MM.1S (cell line): ENCODE measurements at regions not wholly inside any gene's neighbourhood (a gene's known extent, or its start where the extent isn't known, plus 50 kb on each side); places are given as distances from the start of the nearest gene placed in this dataset.

Experiments
- DNase-seq: peaks from one replicate; pipeline ENCODE4 v3.0.0-alpha.2; 2015
- H2AFZ ChIP-seq: fragments of 300-600 bp; sonication (generic); 2 replicates; pipeline ENCODE4 v1.6.0; 2016; ENCODE audit warnings: antibody characterized with exemption, low read length
- H3F3A ChIP-seq: fragments of 300-600 bp; sonication (generic); 2 replicates; pipeline ENCODE4 v1.6.1; 2016; ENCODE audit warnings: mild to moderate bottlenecking, antibody characterized with exemption, low read length, moderate library complexity, mixed read lengths; ENCODE audit not compliant: insufficient read depth
- H3K27ac ChIP-seq: fragments of 300-600 bp; sonication (generic); 2 replicates; pipeline ENCODE4 v1.5.1; 2016; ENCODE audit warnings: mild to moderate bottlenecking, low read length
- H3K27me3 ChIP-seq: fragments of 300-600 bp; sonication (generic); replicated peaks from 2 replicates; pipeline ENCODE4 v1.6.0; 2016; ENCODE audit warnings: low read length; ENCODE audit not compliant: insufficient read depth
- H3K36me3 ChIP-seq: fragments of 300-600 bp; sonication (generic); replicated peaks from 2 replicates; pipeline ENCODE4 v1.6.1; 2016; ENCODE audit warnings: mild to moderate bottlenecking, low read length, mixed read lengths; ENCODE audit not compliant: insufficient read depth
- H3K4me1 ChIP-seq: fragments of 300-600 bp; sonication (generic); 2 replicates; pipeline ENCODE4 v1.6.1; 2016; ENCODE audit warnings: low read length, mixed read lengths
- H3K4me2 ChIP-seq: fragments of 300-600 bp; sonication (generic); 2 replicates; pipeline ENCODE4 v1.6.0; 2016; ENCODE audit warnings: low read depth, low read length
- H3K4me3 ChIP-seq: fragments of 300-600 bp; sonication (generic); 2 replicates; pipeline ENCODE4 v1.5.1; 2016; ENCODE audit warnings: low read length, mixed read lengths
- H3K79me2 ChIP-seq: fragments of 300-600 bp; sonication (generic); 2 replicates; pipeline ENCODE4 v1.6.1; 2016; ENCODE audit warnings: mixed run types, low read length, mixed read lengths
- H3K9ac ChIP-seq: fragments of 300-600 bp; sonication (generic); 2 replicates; pipeline ENCODE4 v1.6.1; 2016; ENCODE audit warnings: low read length, mixed read lengths
- H3K9me2 ChIP-seq: fragments of 300-600 bp; sonication (generic); replicated peaks from 2 replicates; pipeline ENCODE4 v1.6.1; 2016; ENCODE audit warnings: mild to moderate bottlenecking, low read length, mixed read lengths; ENCODE audit not compliant: insufficient read depth
- H3K9me3 ChIP-seq: fragments of 300-600 bp; sonication (generic); replicated peaks from 2 replicates; pipeline ENCODE4 v1.6.1; 2016; ENCODE audit warnings: mild to moderate bottlenecking, low read length, mixed read lengths; ENCODE audit not compliant: insufficient read depth
- H4K20me1 ChIP-seq: fragments of 300-600 bp; sonication (generic); 2 replicates; pipeline ENCODE4 v1.6.1; 2016; ENCODE audit warnings: mild to moderate bottlenecking, low read length, moderate library complexity, mixed read lengths; ENCODE audit not compliant: insufficient read depth
- CTCF ChIP-seq: fragments of 300-600 bp; sonication (generic); IDR thresholded peaks from 2 replicates; pipeline ENCODE4 v1.5.1; 2016; ENCODE audit warnings: antibody characterized with exemption, low read length, mixed read lengths
- EZH2 ChIP-seq: fragments of 300-600 bp; sonication (generic); optimal IDR thresholded peaks from 2 replicates; pipeline ENCODE3; 2017; ENCODE audit warnings: low read depth, mild to moderate bottlenecking, antibody characterized with exemption, low read length, mixed read lengths
- EZH2phosphoT487 ChIP-seq: fragments of 300-600 bp; sonication (generic); IDR thresholded peaks from 2 replicates; pipeline ENCODE4 v1.6.1; 2018; ENCODE audit warnings: antibody characterized with exemption, low read length

DNA sequence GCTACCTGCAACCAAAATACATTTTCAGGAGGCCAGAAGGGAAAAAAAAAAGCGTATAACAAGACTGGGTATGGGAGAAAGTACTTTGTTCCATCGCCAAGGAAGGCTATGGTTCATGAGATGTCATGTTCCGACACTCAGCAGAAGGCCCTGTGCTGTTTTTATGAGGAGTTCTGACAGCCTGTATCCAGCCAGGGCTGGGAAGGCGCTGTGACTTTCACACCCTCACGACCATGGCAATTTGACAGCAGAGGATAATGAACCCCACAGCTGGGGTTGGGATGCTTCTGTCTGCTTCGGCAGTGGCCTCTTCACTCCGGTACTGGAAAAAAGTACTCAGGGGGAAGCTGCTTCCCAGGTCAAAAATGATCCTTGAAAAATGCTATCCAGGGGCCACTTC lies 154.4 kb downstream of the PRELID2 start:
- Histone ChIP-seq H3K27ac (no peak overlapping the region), H3K79me2 (no peaks in the 10 kb centered on the region), H3K9me3 (no peaks in the 10 kb centered on the region), H3K9me2 (no peaks in the 10 kb centered on the region), H3K4me3 (no peak overlapping the region), H3K36me3 (no peaks in the 10 kb centered on the region), H3K9ac (no peak overlapping the region), H3K4me2 (no peak overlapping the region), H3F3A (no peaks in the 10 kb centered on the region), H3K4me1 (peaks cover 4% of the 10 kb centered on the region; the same call in 1 of the 2 replicates), H2AFZ (no peak overlapping the region), H4K20me1 (no peaks in the 10 kb centered on the region), H3K27me3 (no peaks in the 10 kb centered on the region)
- no peak for DNase-seq
- TF ChIP-seq EZH2phosphoT487 = no peak
- TF ChIP-seq EZH2 = no peak
- TF ChIP-seq CTCF = no peak

DNA sequence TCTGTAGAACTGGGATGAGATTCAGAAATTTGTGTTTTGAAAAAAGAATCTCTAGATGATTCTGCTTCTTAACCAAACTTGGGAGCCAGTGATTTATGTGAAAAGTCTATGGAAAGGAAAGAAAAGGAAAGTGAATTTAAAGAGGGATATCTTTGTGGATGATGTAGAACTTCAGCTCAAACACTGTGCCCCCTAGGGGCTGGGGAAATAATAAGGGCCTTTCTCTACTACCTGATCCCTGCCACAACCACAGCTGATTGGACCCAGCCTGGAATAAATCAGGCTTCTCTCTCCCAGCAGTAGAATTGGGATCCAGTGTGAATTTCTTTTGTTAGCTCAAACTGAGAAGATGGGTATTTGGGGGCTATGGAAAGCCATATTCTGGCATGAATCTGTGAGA lies 155.0 kb downstream of the PRELID2 start:
- Histone ChIP-seq H3F3A (no peaks in the 10 kb centered on the region), H3K4me3 (no peak overlapping the region), H2AFZ (no peak overlapping the region), H3K79me2 (no peaks in the 10 kb centered on the region), H3K4me2 (no peak overlapping the region), H3K4me1 (peaks cover 4% of the 10 kb centered on the region; the same call in 1 of the 2 replicates), H3K9me2 (no peaks in the 10 kb centered on the region), H3K9me3 (no peaks in the 10 kb centered on the region), H4K20me1 (no peaks in the 10 kb centered on the region), H3K36me3 (no peaks in the 10 kb centered on the region), H3K9ac (no peak overlapping the region), H3K27ac (no peak overlapping the region), H3K27me3 (no peaks in the 10 kb centered on the region)
- DNase-seq = peak; percentile 11
- TF ChIP-seq EZH2phosphoT487 (no peak), CTCF (peak; percentile 31; the same call in 1 of the 2 replicates)

DNA sequence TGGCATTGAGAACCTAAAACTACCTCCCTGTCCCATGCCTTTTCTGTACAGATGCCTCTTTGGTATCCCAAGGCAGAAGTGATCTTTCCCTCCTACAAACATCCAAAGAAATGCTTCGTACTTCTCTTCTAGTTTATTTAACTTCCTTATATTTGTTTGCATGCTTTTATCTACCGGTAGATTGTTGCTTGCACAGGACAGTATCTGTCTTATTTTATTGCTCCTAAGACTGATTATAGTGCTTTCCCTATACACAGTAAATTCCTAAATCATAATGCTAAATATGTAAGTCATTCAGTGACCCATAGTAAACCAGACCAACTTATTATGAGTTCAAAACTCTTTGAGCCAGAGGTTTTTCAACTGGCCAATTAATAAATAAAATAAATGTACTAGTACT lies 156.9 kb downstream of the PRELID2 start:
- Histone ChIP-seq H4K20me1 (no peaks in the 10 kb centered on the region), H3K9ac (no peak overlapping the region), H3K27me3 (no peaks in the 10 kb centered on the region), H3K4me1 (peaks cover 4% of the 10 kb centered on the region; the same call in 1 of the 2 replicates), H3K9me2 (no peaks in the 10 kb centered on the region), H3K4me2 (no peak overlapping the region), H3K9me3 (no peaks in the 10 kb centered on the region), H3K4me3 (no peak overlapping the region), H3K79me2 (no peaks in the 10 kb centered on the region), H3F3A (no peaks in the 10 kb centered on the region), H3K27ac (no peak overlapping the region), H2AFZ (no peak overlapping the region), H3K36me3 (no peaks in the 10 kb centered on the region)
- TF ChIP-seq EZH2 (no peak), EZH2phosphoT487 (no peak), CTCF (no peak)
- DNase-seq = no peak
